ENCODE measurements at regions not wholly inside any gene's neighbourhood (a gene's known extent, or its start where the extent isn't known, plus 50 kb on each side); places are given as distances from the start of the nearest gene placed in this dataset.

DNA sequence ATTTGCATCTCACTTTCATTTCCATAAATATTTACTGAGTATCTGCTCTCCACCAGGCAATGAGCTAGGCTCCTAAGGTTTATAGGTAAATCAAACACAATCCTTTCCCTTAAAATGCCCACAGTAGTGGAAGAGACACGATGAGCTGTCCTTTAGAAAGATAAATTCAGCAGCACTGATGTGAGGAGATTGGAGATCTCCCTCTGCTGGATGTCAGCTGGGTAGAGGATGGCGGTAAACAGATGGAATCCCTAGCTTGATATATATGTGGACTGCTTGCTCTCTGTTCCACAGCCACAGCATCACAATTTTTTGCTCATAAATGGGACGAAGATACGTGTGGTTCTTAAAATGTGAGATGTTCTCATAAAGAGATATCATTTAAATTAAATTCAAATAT, 216.4 kb upstream of the RASGEF1B start:
- DNase-seq (ENCODE audit: extremely low spot score), result no peak
- ChIA-PET CTCF (interaction anchor here (0.5 kb wide), 1 partner anchor 219 kb away, joined by 3 read pairs; no protein-coding TSS in a partner anchor), POLR2A (interaction anchor here (1.2 to 1.6 kb wide), 2 partner anchors 216 to 218 kb away, joined by 3 to 4 read pairs; partner anchors contain the start of gene RASGEF1B)
- TF ChIP-seq BHLHE40 (IDR thresholded peaks at IDR 0.05; ENCODE audit: borderline replicate concordance), result no peak
- no peak for TF ChIP-seq NFRKB (IDR thresholded peaks at IDR 0.05)
- TF ChIP-seq SP1 (IDR thresholded peaks at IDR 0.05), result no peak
- TF ChIP-seq TARDBP (IDR thresholded peaks at IDR 0.05), result no peak
- TF ChIP-seq FOXM1 (IDR thresholded peaks at IDR 0.05; ENCODE audit: borderline replicate concordance), result no peak
- no peak for TF ChIP-seq ARNT (IDR thresholded peaks at IDR 0.05)
- no peak for TF ChIP-seq ELF4 (IDR thresholded peaks at IDR 0.05)
- no peak for TF ChIP-seq CTBP1 (IDR thresholded peaks at IDR 0.05; ENCODE audit: borderline replicate concordance)
- no peak for TF ChIP-seq ZNF384 (IDR thresholded peaks at IDR 0.05)
- TF ChIP-seq LEF1 (IDR thresholded peaks at IDR 0.05; ENCODE audit: borderline replicate concordance), result no peak
- no peak for TF ChIP-seq HDGF (IDR thresholded peaks at IDR 0.05; ENCODE audit: borderline replicate concordance)

DNA sequence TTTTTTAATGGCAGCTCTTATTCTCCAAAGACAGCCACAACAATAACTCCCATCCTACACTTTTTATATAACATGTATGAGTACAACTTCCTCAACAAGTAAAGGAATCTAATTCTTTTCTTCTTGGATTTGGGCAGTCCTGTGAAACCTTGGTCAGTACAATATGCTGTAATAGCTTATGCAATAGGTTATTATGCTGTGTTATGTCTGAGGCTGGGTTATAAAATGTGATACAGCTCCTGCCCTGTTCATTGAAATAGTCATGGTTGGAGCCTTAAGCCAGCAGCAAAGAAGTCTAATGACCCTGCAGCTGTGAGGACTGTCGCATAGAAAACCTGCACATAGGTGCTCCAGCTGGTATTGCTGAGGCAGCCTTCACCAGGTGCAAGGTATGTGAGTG, 215.8 kb upstream of the RASGEF1B start:
- CTCF ChIA-PET, result interaction anchor here (0.5 kb wide), 1 partner anchor 218 kb away, joined by 3 read pairs; no protein-coding TSS in a partner anchor
- no peak for DNase-seq (ENCODE audit: extremely low spot score)
- POLR2A ChIA-PET, result interaction anchor here (1.2 to 1.6 kb wide), 2 partner anchors 216 to 217 kb away, joined by 3 to 4 read pairs; partner anchors contain the start of gene RASGEF1B

DNA sequence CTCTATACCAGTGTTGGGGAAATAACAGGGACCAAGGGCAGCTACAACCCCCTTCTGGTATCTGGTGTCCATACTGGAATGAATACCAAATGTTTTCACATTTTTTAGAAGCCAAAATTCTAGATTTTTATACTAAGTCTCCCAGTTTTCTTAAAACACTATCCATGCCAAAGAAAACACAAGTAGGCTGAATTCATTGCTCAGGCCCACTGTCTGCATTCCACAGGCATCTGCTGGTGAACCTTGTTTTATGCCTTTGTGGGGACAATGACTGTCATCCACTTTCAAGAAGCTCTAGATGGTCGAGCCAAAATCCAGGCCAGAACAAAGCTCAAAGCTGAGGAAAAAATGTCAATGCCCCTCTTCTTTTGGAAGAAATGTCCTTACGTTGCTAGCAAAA, 213.4 kb upstream of the RASGEF1B start:
- POLR2A ChIA-PET, result no interaction called here
- CTCF ChIA-PET, result no interaction called here
- TF ChIP-seq SP1 (IDR thresholded peaks at IDR 0.05), result no peak
- no peak for TF ChIP-seq FOXM1 (IDR thresholded peaks at IDR 0.05; ENCODE audit: borderline replicate concordance)
- TF ChIP-seq BHLHE40 (IDR thresholded peaks at IDR 0.05; ENCODE audit: borderline replicate concordance), result no peak
- no peak for TF ChIP-seq ARNT (IDR thresholded peaks at IDR 0.05)
- TF ChIP-seq SUZ12 (IDR thresholded peaks at IDR 0.05), result no peak
- no peak for TF ChIP-seq ZNF384 (IDR thresholded peaks at IDR 0.05)
- TF ChIP-seq CTBP1 (IDR thresholded peaks at IDR 0.05; ENCODE audit: borderline replicate concordance), result no peak
- no peak for TF ChIP-seq HDGF (IDR thresholded peaks at IDR 0.05; ENCODE audit: borderline replicate concordance)
- TF ChIP-seq, protein P1, sequence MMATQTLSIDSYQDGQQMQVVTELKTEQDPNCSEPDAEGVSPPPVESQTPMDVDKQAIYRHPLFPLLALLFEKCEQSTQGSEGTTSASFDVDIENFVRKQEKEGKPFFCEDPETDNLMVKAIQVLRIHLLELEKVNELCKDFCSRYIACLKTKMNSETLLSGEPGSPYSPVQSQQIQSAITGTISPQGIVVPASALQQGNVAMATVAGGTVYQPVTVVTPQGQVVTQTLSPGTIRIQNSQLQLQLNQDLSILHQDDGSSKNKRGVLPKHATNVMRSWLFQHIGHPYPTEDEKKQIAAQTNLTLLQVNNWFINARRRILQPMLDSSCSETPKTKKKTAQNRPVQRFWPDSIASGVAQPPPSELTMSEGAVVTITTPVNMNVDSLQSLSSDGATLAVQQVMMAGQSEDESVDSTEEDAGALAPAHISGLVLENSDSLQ (IDR thresholded peaks at IDR 0.05), result no peak
- no peak for TF ChIP-seq LEF1 (IDR thresholded peaks at IDR 0.05; ENCODE audit: borderline replicate concordance)
- no peak for DNase-seq (ENCODE audit: extremely low spot score)

More for the DNA sequence above, 215.8 kb upstream of the RASGEF1B start:
- no peak for TF ChIP-seq SUZ12 (IDR thresholded peaks at IDR 0.05)
- TF ChIP-seq ELF4 (IDR thresholded peaks at IDR 0.05), result no peak
- TF ChIP-seq BHLHE40 (IDR thresholded peaks at IDR 0.05; ENCODE audit: borderline replicate concordance), result no peak
- TF ChIP-seq FOXA1 (IDR thresholded peaks at IDR 0.05), result no peak
- no peak for TF ChIP-seq NFRKB (IDR thresholded peaks at IDR 0.05)
- TF ChIP-seq FOXK2 (IDR thresholded peaks at IDR 0.05), result no peak
- no peak for TF ChIP-seq L3MBTL2 (conservative IDR thresholded peaks at IDR 0.05)
- no peak for TF ChIP-seq LEF1 (IDR thresholded peaks at IDR 0.05; ENCODE audit: borderline replicate concordance)
- no peak for TF ChIP-seq FOXM1 (IDR thresholded peaks at IDR 0.05; ENCODE audit: borderline replicate concordance)
- TF ChIP-seq HDGF (IDR thresholded peaks at IDR 0.05; ENCODE audit: borderline replicate concordance), result no peak
- TF ChIP-seq SP1 (IDR thresholded peaks at IDR 0.05), result no peak
- TF ChIP-seq CTBP1 (IDR thresholded peaks at IDR 0.05; ENCODE audit: borderline replicate concordance), result no peak
- TF ChIP-seq ZNF384 (IDR thresholded peaks at IDR 0.05), result no peak
- TF ChIP-seq TARDBP (IDR thresholded peaks at IDR 0.05), result no peak
- TF ChIP-seq, protein P1 (IDR thresholded peaks at IDR 0.05), result no peak
- TF ChIP-seq ARNT (IDR thresholded peaks at IDR 0.05), result no peak

DNA sequence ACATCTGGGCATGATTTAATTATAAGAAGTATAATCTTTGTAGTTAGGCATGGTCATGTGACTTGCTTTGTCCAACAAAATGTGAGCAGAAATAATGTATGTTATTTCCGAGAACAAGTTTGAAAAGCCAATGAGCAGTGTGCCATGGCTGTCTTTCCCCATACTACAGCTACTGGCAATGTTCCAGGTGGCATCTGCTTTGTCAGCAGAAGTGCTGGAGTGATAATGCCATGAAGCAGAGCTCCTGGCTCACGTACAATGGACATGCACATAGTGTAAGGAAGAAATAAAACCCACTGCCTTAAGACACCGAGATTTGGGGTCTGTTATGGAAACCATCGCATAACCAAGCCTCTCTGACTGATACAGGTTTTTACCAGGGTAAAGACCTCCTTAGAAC, 212.6 kb upstream of the RASGEF1B start:
- no peak for TF ChIP-seq FOXK2 (IDR thresholded peaks at IDR 0.05)
- no peak for TF ChIP-seq NFRKB (IDR thresholded peaks at IDR 0.05)
- TF ChIP-seq LEF1 (IDR thresholded peaks at IDR 0.05; ENCODE audit: borderline replicate concordance), result no peak
- TF ChIP-seq TARDBP (IDR thresholded peaks at IDR 0.05), result no peak
- TF ChIP-seq FOXM1 (IDR thresholded peaks at IDR 0.05; ENCODE audit: borderline replicate concordance), result no peak
- TF ChIP-seq L3MBTL2 (conservative IDR thresholded peaks at IDR 0.05), result no peak
- TF ChIP-seq HDGF (IDR thresholded peaks at IDR 0.05; ENCODE audit: borderline replicate concordance), result no peak
- TF ChIP-seq FOXA1 (IDR thresholded peaks at IDR 0.05), result no peak
- no peak for TF ChIP-seq SP1 (IDR thresholded peaks at IDR 0.05)
- TF ChIP-seq CTBP1 (IDR thresholded peaks at IDR 0.05; ENCODE audit: borderline replicate concordance), result no peak
- TF ChIP-seq SUZ12 (IDR thresholded peaks at IDR 0.05), result no peak
- TF ChIP-seq, protein P1 (IDR thresholded peaks at IDR 0.05), result no peak
- no peak for TF ChIP-seq BHLHE40 (IDR thresholded peaks at IDR 0.05; ENCODE audit: borderline replicate concordance)
- ChIA-PET POLR2A (no interaction called here), CTCF (no interaction called here)
- DNase-seq (ENCODE audit: extremely low spot score), result no peak

DNA sequence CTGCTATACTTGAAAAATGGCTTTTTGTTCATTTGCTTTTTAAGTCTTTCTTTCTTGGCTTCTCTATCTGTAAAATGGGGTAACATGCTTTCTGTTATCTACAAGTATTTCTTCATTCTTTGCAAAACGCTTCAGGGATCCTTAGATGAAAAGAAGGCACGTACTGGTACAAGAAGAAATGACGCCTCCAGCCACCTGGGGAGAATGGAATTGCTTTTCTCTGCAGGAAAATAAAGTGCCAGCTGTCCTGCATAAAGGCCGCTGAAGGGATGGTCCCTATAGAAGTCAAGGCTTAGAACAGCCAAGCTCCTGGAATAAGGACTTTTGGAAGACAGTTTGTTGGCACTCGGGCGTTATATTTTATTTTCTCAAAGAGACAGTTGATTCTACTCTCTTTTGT, 210.8 kb upstream of the RASGEF1B start:
- DNase-seq (ENCODE audit: extremely low spot score), result no peak
- POLR2A ChIA-PET, result no interaction called here
- TF ChIP-seq NFRKB (IDR thresholded peaks at IDR 0.05) (no peak), LEF1 (IDR thresholded peaks at IDR 0.05; ENCODE audit: borderline replicate concordance) (no peak), SP1 (IDR thresholded peaks at IDR 0.05) (no peak), FOXM1 (IDR thresholded peaks at IDR 0.05; ENCODE audit: borderline replicate concordance) (no peak), ELF4 (IDR thresholded peaks at IDR 0.05) (no peak), ARNT (IDR thresholded peaks at IDR 0.05) (no peak), HDGF (IDR thresholded peaks at IDR 0.05; ENCODE audit: borderline replicate concordance) (no peak), L3MBTL2 (conservative IDR thresholded peaks at IDR 0.05) (no peak), ZNF384 (IDR thresholded peaks at IDR 0.05) (no peak), FOXA1 (IDR thresholded peaks at IDR 0.05) (no peak), SUZ12 (IDR thresholded peaks at IDR 0.05) (no peak), BHLHE40 (IDR thresholded peaks at IDR 0.05; ENCODE audit: borderline replicate concordance) (no peak)
- TF ChIP-seq, protein P1 (IDR thresholded peaks at IDR 0.05), result no peak
- CTCF ChIA-PET, result interaction anchor here (0.6 kb wide), 1 partner anchor 64 kb away, joined by 3 read pairs; no protein-coding TSS in a partner anchor

Measured in HEK293T (cell line).